ENCODE measurements at regions not wholly inside any gene's neighbourhood (a gene's known extent, or its start where the extent isn't known, plus 50 kb on each side); places are given as distances from the start of the nearest gene placed in this dataset.
A peak's percentile ranks its signal among the peaks of the same experiment; 100 is the strongest.
"Not testable (repeated sequence)": the region's sequence is repeated elsewhere in the genome, so short reads cannot be mapped to it uniquely, and the experiment has no call there.

DNA sequence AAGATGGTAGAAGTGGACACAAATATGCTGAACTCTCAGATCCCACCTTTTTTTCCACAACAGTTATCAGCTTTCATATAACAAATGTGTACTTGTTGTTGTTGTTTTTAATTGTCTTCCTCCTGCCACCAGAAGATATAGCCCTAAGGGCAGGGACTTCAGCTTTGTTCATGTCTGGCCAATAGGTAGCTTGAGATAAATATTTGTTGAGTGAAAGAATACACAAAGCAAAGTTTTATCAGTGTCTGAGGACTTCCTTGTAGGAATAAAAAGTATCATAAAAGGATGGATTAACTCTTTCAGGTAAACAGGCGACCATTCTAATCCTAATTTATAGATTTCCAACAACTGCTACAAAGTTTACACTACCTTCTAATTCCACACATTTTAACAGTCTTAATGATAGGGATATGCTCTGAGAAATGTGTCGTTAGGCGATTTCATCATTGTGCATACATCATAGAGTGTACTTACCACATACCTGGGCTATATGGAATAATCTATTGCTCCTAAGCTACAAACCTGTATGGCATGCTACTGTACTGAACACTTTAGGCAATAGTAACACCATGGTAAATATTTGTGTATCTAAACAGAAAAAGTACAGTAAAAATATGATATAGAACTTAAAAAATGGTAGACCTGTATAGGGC lies 186.1 kb downstream of the ATOH1 start:
- DNase-seq, result no peak

- no peak for DNase-seq
Measured at GRCh38 chr4:94015956-94016355, 187.4 kb downstream of the ATOH1 start.

DNA sequence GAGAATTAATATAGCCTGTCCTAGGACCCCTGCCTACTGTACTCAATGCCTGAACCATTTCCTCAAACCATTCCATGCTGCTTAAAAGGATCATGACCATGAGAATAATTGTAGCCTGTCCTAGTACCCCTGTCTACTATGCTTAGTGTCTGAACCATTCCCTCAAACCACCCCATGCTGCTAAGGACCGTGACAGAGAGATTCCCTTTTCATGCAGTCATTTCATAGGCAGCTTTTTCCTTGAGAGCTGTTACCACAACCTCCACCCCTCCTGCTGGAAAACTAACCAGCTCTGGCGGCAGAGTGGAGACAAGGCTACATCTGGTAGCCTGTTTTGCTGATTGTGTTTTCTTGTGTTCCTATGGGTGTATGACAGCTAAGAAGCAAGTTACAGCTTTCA lies 174.9 kb upstream of the SMARCAD1 start:
- no peak for DNase-seq

GRCh38 chr4:94036964-94037363 lies 170.7 kb upstream of the SMARCAD1 start:
- no peak for DNase-seq

- no peak for DNase-seq
Measured at GRCh38 chr4:94038195-94038594, 169.5 kb upstream of the SMARCAD1 start.

GRCh38 chr4:94039226-94039625 lies 168.4 kb upstream of the SMARCAD1 start:
- DNase-seq, result no peak

- not testable (repeated sequence) for DNase-seq
Measured at GRCh38 chr4:94044471-94044870, 163.2 kb upstream of the SMARCAD1 start.

GRCh38 chr4:94063084-94063483 lies 144.6 kb upstream of the SMARCAD1 start:
- no peak for DNase-seq

- DNase-seq, result no peak
Measured at GRCh38 chr4:94068753-94069719, 138.6 kb upstream of the SMARCAD1 start.

- DNase-seq, result no peak
Measured at GRCh38 chr4:94076498-94076897, 131.2 kb upstream of the SMARCAD1 start.

DNA sequence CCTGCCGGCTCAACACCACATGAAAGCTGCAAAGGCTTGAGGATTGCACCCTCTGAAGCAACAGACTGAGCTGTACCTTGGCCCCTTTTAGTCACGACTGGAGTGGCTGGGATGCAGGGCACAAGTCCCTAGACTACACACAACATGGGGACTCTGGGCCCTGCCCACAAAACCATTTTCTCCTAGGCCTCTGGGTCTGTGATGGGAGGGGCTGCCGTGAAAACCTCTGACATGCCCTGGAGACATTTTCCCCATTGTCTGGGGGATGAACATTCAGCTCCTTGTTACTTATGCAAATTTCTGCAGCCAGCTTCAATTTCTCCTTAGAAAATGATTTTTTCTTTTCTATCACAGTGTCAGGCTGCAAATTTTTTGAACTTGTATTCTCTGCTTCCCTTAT lies 123.5 kb upstream of the SMARCAD1 start:
- DNase-seq, result no peak

GRCh38 chr4:94099141-94099540 lies 108.5 kb upstream of the SMARCAD1 start:
- DNase-seq, result not testable (repeated sequence)

DNA sequence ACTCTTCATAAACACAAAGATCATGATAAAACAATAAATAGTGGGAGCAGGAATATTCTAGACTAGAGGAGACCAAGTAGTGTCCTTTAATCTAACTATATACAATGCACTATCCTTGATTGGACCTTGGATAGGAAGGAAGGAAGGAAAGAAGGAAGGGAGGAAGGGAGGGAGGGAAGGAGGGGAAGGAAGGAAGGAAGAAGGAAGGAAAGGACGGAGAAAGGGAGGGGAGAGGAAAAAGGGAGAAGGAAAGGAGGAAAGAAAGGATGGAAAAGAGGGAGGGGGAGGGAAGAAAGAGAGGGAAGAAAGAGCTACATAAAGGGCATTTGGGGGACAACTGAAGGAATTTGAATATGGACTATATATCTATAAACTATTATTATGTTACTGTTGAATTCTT lies 95.0 kb upstream of the SMARCAD1 start:
- DNase-seq, result no peak

GRCh38 chr4:94115687-94116086 lies 92.0 kb upstream of the SMARCAD1 start:
- no peak for DNase-seq

DNA sequence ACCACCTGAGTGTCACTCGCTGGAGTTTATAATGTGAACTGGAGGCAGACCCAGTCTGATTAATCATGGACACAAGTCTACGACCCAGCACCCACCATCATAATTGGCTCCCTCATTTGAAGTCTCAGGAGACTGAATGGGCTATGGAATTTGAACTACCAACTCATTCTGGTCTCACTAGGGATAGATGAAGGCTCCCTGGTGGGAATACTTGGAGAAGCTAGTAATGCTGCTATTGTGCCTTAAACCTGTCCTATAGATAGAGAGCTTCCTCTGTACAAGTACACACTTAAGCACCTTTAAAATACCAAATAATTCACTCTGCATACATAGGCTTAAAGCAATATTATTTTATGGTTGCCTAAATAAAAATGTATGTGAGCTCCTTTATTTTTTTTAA lies 90.8 kb upstream of the SMARCAD1 start:
- no peak for DNase-seq

- no peak for DNase-seq
Measured at GRCh38 chr4:94126669-94127068, 81.0 kb upstream of the SMARCAD1 start.

GRCh38 chr4:94127707-94128328 lies 79.8 kb upstream of the SMARCAD1 start:
- peak in 1 of 5 experiments; percentile 6 for DNase-seq

DNA sequence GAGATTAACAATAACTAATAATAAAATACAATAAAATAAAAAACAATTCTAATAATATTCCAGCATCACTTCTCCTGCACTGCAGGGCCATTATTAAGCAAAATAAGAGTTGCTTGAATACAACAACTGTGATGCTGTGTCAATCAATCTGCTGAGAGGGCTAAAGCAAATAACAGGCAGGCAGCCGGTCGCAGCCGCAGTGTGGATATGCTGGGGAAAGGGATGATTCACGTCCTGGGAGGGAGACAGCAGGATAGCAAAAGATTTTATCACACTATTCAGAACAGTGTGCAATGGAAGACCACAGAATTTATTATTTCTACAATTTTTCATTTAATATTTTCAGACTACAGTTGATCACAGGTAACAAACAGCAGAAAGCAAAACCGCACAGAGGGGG lies 76.5 kb upstream of the SMARCAD1 start:
- no peak for DNase-seq

DNA sequence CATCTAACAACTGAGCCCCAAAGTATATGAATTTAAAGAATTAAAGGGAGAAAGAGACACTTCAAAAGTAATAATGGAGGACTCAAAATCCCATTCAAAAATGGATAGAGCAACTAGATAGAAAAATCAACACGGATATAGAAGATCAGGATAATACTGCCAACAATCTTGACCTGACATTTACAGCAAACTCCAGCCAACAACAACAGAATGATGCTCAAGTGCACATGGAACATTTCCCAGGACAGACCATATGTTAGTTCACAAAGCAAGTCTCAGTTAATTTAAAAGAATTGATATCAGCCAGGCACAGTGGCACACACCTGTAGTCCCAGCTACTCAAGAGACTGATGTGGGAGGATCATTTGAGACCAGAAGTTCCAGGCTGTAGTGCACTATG lies 72.0 kb upstream of the SMARCAD1 start:
- no peak for DNase-seq

GRCh38 chr4:94139931-94140612 lies 67.6 kb upstream of the SMARCAD1 start:
- DNase-seq, result no peak

GRCh38 chr4:94141001-94141400 lies 66.7 kb upstream of the SMARCAD1 start:
- no peak for DNase-seq

- DNase-seq, result not testable (repeated sequence)
Measured at GRCh38 chr4:94148052-94148451, 59.6 kb upstream of the SMARCAD1 start.

DNA sequence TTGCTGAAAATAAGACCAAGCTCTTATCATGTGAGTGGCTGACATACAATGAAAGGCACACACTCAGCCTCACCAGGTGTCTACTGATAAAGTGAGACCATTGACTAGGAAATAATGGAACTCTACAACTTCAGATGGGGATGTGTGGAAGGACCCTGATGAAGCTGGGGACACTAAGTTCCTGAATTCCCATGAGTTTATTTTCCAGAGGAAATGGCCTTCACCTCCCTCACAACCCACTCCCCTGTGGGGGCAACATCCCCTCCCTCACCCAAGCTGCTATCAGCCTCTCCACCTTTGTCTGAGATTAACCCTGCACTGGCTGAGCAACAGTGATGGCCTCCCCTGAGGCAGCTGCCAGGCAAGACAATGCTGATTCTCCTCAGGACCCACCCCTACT lies 55.2 kb upstream of the SMARCAD1 start:
- DNase-seq, result no peak
